ENCODE measurements at regions not wholly inside any gene's neighbourhood (a gene's known extent, or its start where the extent isn't known, plus 50 kb on each side); places are given as distances from the start of the nearest gene placed in this dataset.

- TF ChIP-seq CTCF (conservative IDR thresholded peaks at IDR 0.05; ENCODE audit: low read depth, low read length) (no peak), EZH2 (IDR thresholded peaks at IDR 0.05; ENCODE audit: borderline replicate concordance, low read depth, low read length, poor library complexity, severe bottlenecking) (no peak)
These were observed 119.7 kb upstream of the PCSK2 start for GRCh38 chr20:17107127-17107526.
